ENCODE measurements at regions not wholly inside any gene's neighbourhood (a gene's known extent, or its start where the extent isn't known, plus 50 kb on each side); places are given as distances from the start of the nearest gene placed in this dataset.

- no peak overlapping the region for H3K27ac Mint-ChIP-seq (ENCODE audit: low read depth, unreplicated experiment)
- DNase-seq (ENCODE audit: unreplicated experiment) = peak; percentile 21
- no peak overlapping the region for H3K4me3 Mint-ChIP-seq (ENCODE audit: unreplicated experiment)
- ChIA-PET POLR2A (no interaction called here), CTCF (interaction anchor here (0.7 to 1.6 kb wide), 2 partner anchors 518 to 597 kb away, joined by 3 to 5 read pairs; no protein-coding TSS in a partner anchor)
- intact Hi-C loops (cut with micrococcal nuclease) = loop anchor here (2.0 to 5.0 kb wide), 2 partner anchors 599 to 928 kb away; no protein-coding TSS in a partner anchor
- H3K36me3 Mint-ChIP-seq (ENCODE audit: insufficient read depth, unreplicated experiment) = no peaks in the 10 kb centered on the region
- TF ChIP-seq CTCF (IDR thresholded peaks at IDR 0.05; ENCODE audit: unreplicated experiment) = no peak
- no TSS peak for BruUV-seq (replicated peaks)
- H3K27me3 Mint-ChIP-seq (ENCODE audit: insufficient read depth, unreplicated experiment) = no peaks in the 10 kb centered on the region
- no peaks in the 10 kb centered on the region for H3K4me1 Mint-ChIP-seq (ENCODE audit: insufficient read depth, unreplicated experiment)
- H3K9me3 Mint-ChIP-seq (ENCODE audit: unreplicated experiment) = no peaks in the 10 kb centered on the region
Measured at GRCh38 chr4:171186700-171187099, 626.5 kb upstream of the GALNTL6 start.

- H3K36me3 Mint-ChIP-seq (ENCODE audit: insufficient read depth, unreplicated experiment) = no peaks in the 10 kb centered on the region
- H3K4me1 Mint-ChIP-seq (ENCODE audit: insufficient read depth, unreplicated experiment) = no peaks in the 10 kb centered on the region
- no TSS peak for BruUV-seq (replicated peaks)
- CTCF ChIA-PET = no interaction called here
- no peak overlapping the region for H3K27ac Mint-ChIP-seq (ENCODE audit: low read depth, unreplicated experiment)
- H3K27me3 Mint-ChIP-seq (ENCODE audit: insufficient read depth, unreplicated experiment) = no peaks in the 10 kb centered on the region
- no peaks in the 10 kb centered on the region for H3K9me3 Mint-ChIP-seq (ENCODE audit: unreplicated experiment)
- no peak for DNase-seq (ENCODE audit: unreplicated experiment)
- no peak for TF ChIP-seq CTCF (IDR thresholded peaks at IDR 0.05; ENCODE audit: unreplicated experiment)
- POLR2A ChIA-PET = no interaction called here
- intact Hi-C loops (cut with micrococcal nuclease) = no loop called here
- H3K4me3 Mint-ChIP-seq (ENCODE audit: unreplicated experiment) = no peak overlapping the region
Measured at GRCh38 chr4:171181090-171181489, 632.1 kb upstream of the GALNTL6 start.

DNA sequence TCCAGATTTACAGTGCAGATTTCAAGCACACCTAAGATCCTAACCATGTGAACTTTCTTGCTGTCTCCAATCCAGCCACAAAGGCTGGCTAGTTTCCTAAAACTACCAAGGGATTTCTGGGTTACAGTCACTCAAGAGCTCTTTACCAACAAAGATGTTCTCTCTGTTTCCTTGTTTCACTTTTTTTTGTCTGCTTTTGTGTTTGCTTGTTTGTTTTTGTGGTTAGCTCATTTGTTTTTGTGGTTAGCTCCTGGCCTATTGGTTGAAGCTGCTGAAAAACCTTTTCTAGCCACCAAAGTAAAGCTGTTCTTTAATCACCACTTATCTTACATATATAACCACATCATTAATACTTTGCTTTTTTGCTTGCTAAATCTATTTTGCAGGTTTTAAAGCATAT, 642.5 kb upstream of the GALNTL6 start:
- ChIA-PET POLR2A (no interaction called here), CTCF (no interaction called here)
- no peaks in the 10 kb centered on the region for H3K9me3 Mint-ChIP-seq (ENCODE audit: unreplicated experiment)
- no peak for DNase-seq (ENCODE audit: unreplicated experiment)
- no peaks in the 10 kb centered on the region for H3K36me3 Mint-ChIP-seq (ENCODE audit: insufficient read depth, unreplicated experiment)
- H3K4me1 Mint-ChIP-seq (ENCODE audit: insufficient read depth, unreplicated experiment) = no peaks in the 10 kb centered on the region
- no peak overlapping the region for H3K27ac Mint-ChIP-seq (ENCODE audit: low read depth, unreplicated experiment)
- no TSS peak for BruUV-seq (replicated peaks)
- intact Hi-C loops (cut with micrococcal nuclease) = no loop called here
- no peaks in the 10 kb centered on the region for H3K27me3 Mint-ChIP-seq (ENCODE audit: insufficient read depth, unreplicated experiment)
- no peak overlapping the region for H3K4me3 Mint-ChIP-seq (ENCODE audit: unreplicated experiment)
- TF ChIP-seq CTCF (IDR thresholded peaks at IDR 0.05; ENCODE audit: unreplicated experiment) = no peak

- intact Hi-C loops (cut with micrococcal nuclease) = no loop called here
- no peaks in the 10 kb centered on the region for H3K9me3 Mint-ChIP-seq (ENCODE audit: unreplicated experiment)
- POLR2A ChIA-PET = no interaction called here
- no TSS peak for BruUV-seq (replicated peaks)
- TF ChIP-seq CTCF (IDR thresholded peaks at IDR 0.05; ENCODE audit: unreplicated experiment) = no peak
- no peak overlapping the region for H3K4me3 Mint-ChIP-seq (ENCODE audit: unreplicated experiment)
- H3K27me3 Mint-ChIP-seq (ENCODE audit: insufficient read depth, unreplicated experiment) = no peaks in the 10 kb centered on the region
- CTCF ChIA-PET = no interaction called here
- H3K36me3 Mint-ChIP-seq (ENCODE audit: insufficient read depth, unreplicated experiment) = no peaks in the 10 kb centered on the region
- H3K4me1 Mint-ChIP-seq (ENCODE audit: insufficient read depth, unreplicated experiment) = no peaks in the 10 kb centered on the region
- no peak for DNase-seq (ENCODE audit: unreplicated experiment)
- H3K27ac Mint-ChIP-seq (ENCODE audit: low read depth, unreplicated experiment) = no peak overlapping the region
Measured at GRCh38 chr4:171169396-171169795, 643.8 kb upstream of the GALNTL6 start.
